ENCODE measurements at regions not wholly inside any gene's neighbourhood (a gene's known extent, or its start where the extent isn't known, plus 50 kb on each side); places are given as distances from the start of the nearest gene placed in this dataset.

- TF ChIP-seq JUND (IDR thresholded peaks at IDR 0.05; ENCODE audit: low read depth), result no peak
- in situ Hi-C loops (cut with HindIII; ENCODE audit: low pct_unique_long_range_greater_than_20kb, low sequenced_read_pairs), result no loop called here
- DNase-seq (ENCODE audit: low read depth in 1 of 2, low spot score in 1 of 2), result no peak
Observed at GRCh38 chr17:63331301-63332061, 114.6 kb downstream of the CYB561 start.

GRCh38 chr17:63332286-63332685 lies 113.8 kb downstream of the CYB561 start:
- no peak for DNase-seq (ENCODE audit: low read depth in 1 of 2, low spot score in 1 of 2)
- no peak for TF ChIP-seq JUND (IDR thresholded peaks at IDR 0.05; ENCODE audit: low read depth)
- in situ Hi-C loops (cut with HindIII; ENCODE audit: low pct_unique_long_range_greater_than_20kb, low sequenced_read_pairs), result no loop called here

- TF ChIP-seq JUND (IDR thresholded peaks at IDR 0.05; ENCODE audit: low read depth), result no peak
- no peak for DNase-seq (ENCODE audit: low read depth in 1 of 2, low spot score in 1 of 2)
- in situ Hi-C loops (cut with HindIII; ENCODE audit: low pct_unique_long_range_greater_than_20kb, low sequenced_read_pairs), result no loop called here
Observed at GRCh38 chr17:63333869-63334268, 112.2 kb downstream of the CYB561 start.

GRCh38 chr17:63335831-63336230 lies 110.3 kb downstream of the CYB561 start:
- in situ Hi-C loops (cut with HindIII; ENCODE audit: low pct_unique_long_range_greater_than_20kb, low sequenced_read_pairs), result no loop called here
- no peak for TF ChIP-seq JUND (IDR thresholded peaks at IDR 0.05; ENCODE audit: low read depth)
- DNase-seq (ENCODE audit: low read depth in 1 of 2, low spot score in 1 of 2), result no peak

- in situ Hi-C loops (cut with HindIII; ENCODE audit: low pct_unique_long_range_greater_than_20kb, low sequenced_read_pairs), result no loop called here
- no peak for TF ChIP-seq JUND (IDR thresholded peaks at IDR 0.05; ENCODE audit: low read depth)
- no peak for DNase-seq (ENCODE audit: low read depth in 1 of 2, low spot score in 1 of 2)
Observed at GRCh38 chr17:63337579-63337978, 108.5 kb downstream of the CYB561 start.

GRCh38 chr17:63338272-63338671 lies 107.8 kb downstream of the CYB561 start:
- in situ Hi-C loops (cut with HindIII; ENCODE audit: low pct_unique_long_range_greater_than_20kb, low sequenced_read_pairs), result no loop called here
- no peak for TF ChIP-seq JUND (IDR thresholded peaks at IDR 0.05; ENCODE audit: low read depth)
- no peak for DNase-seq (ENCODE audit: low read depth in 1 of 2, low spot score in 1 of 2)

- no peak for DNase-seq (ENCODE audit: low read depth in 1 of 2, low spot score in 1 of 2)
- in situ Hi-C loops (cut with HindIII; ENCODE audit: low pct_unique_long_range_greater_than_20kb, low sequenced_read_pairs), result no loop called here
- TF ChIP-seq JUND (IDR thresholded peaks at IDR 0.05; ENCODE audit: low read depth), result no peak
Observed at GRCh38 chr17:63341276-63341675, 104.8 kb downstream of the CYB561 start.

GRCh38 chr17:63344383-63344782 lies 101.7 kb downstream of the CYB561 start:
- in situ Hi-C loops (cut with HindIII; ENCODE audit: low pct_unique_long_range_greater_than_20kb, low sequenced_read_pairs), result no loop called here
- TF ChIP-seq JUND (IDR thresholded peaks at IDR 0.05; ENCODE audit: low read depth), result no peak
- DNase-seq (ENCODE audit: low read depth in 1 of 2, low spot score in 1 of 2), result no peak

- no peak for TF ChIP-seq JUND (IDR thresholded peaks at IDR 0.05; ENCODE audit: low read depth)
- in situ Hi-C loops (cut with HindIII; ENCODE audit: low pct_unique_long_range_greater_than_20kb, low sequenced_read_pairs), result no loop called here
- no peak for DNase-seq (ENCODE audit: low read depth in 1 of 2, low spot score in 1 of 2)
Observed at GRCh38 chr17:63345611-63346010, 100.5 kb downstream of the CYB561 start.

GRCh38 chr17:63347475-63347874 lies 98.6 kb downstream of the CYB561 start:
- no peak for TF ChIP-seq JUND (IDR thresholded peaks at IDR 0.05; ENCODE audit: low read depth)
- in situ Hi-C loops (cut with HindIII; ENCODE audit: low pct_unique_long_range_greater_than_20kb, low sequenced_read_pairs), result no loop called here
- DNase-seq (ENCODE audit: low read depth in 1 of 2, low spot score in 1 of 2), result no peak

GRCh38 chr17:63349478-63350000 lies 96.6 kb downstream of the CYB561 start:
- TF ChIP-seq JUND (IDR thresholded peaks at IDR 0.05; ENCODE audit: low read depth), result no peak
- DNase-seq (ENCODE audit: low read depth in 1 of 2, low spot score in 1 of 2), result no peak
- in situ Hi-C loops (cut with HindIII; ENCODE audit: low pct_unique_long_range_greater_than_20kb, low sequenced_read_pairs), result no loop called here

- no peak for TF ChIP-seq JUND (IDR thresholded peaks at IDR 0.05; ENCODE audit: low read depth)
- in situ Hi-C loops (cut with HindIII; ENCODE audit: low pct_unique_long_range_greater_than_20kb, low sequenced_read_pairs), result no loop called here
- no peak for DNase-seq (ENCODE audit: low read depth in 1 of 2, low spot score in 1 of 2)
Observed at GRCh38 chr17:63350364-63350763, 95.7 kb downstream of the CYB561 start.

- no peak for DNase-seq (ENCODE audit: low read depth in 1 of 2, low spot score in 1 of 2)
- in situ Hi-C loops (cut with HindIII; ENCODE audit: low pct_unique_long_range_greater_than_20kb, low sequenced_read_pairs), result no loop called here
- no peak for TF ChIP-seq JUND (IDR thresholded peaks at IDR 0.05; ENCODE audit: low read depth)
Observed at GRCh38 chr17:63354256-63354655, 91.8 kb downstream of the CYB561 start.

GRCh38 chr17:63356337-63356757 lies 89.8 kb downstream of the CYB561 start:
- TF ChIP-seq JUND (IDR thresholded peaks at IDR 0.05; ENCODE audit: low read depth), result no peak
- no peak for DNase-seq (ENCODE audit: low read depth in 1 of 2, low spot score in 1 of 2)
- in situ Hi-C loops (cut with HindIII; ENCODE audit: low pct_unique_long_range_greater_than_20kb, low sequenced_read_pairs), result no loop called here

Data from T47D (cell line).